Small intestine (tissue), 7 donors: ENCODE measurements at regions not wholly inside any gene's neighbourhood (a gene's known extent, or its start where the extent isn't known, plus 50 kb on each side); places are given as distances from the start of the nearest gene placed in this dataset.
"Not testable (repeated sequence)": the region's sequence is repeated elsewhere in the genome, so short reads cannot be mapped to it uniquely, and the experiment has no call there.

ENCODE experiments used
- DNase-seq, 2 donors: peaks; one replicate each; pipeline versions ENCODE4 v3.0.0 to v3.0.0-alpha.2; 2013
- FAIRE-seq: peaks from 2 replicates; lab custom pipeline; 2012; peaks lifted over from hg19 to GRCh38; lab: Jason Lieb, UNC
- H3K27ac ChIP-seq, 3 donors: one replicate each; pipeline ENCODE4 v1.5.1; 2013; ENCODE audit warnings: low read length in 2 of 3, mild to moderate bottlenecking in 2 of 3, control low read depth in 1 of 3, inconsistent platforms in 1 of 3, low read depth in 1 of 3, moderate library complexity in 1 of 3
- H3K27me3 ChIP-seq, 3 donors: one replicate each; pipeline ENCODE4 v1.6.1; 2013; ENCODE audit warnings: low read length in 3 of 3, inconsistent platforms in 1 of 3; ENCODE audit not compliant: control insufficient read depth in 3 of 3, insufficient read depth in 3 of 3
- H3K36me3 ChIP-seq, 3 donors: one replicate each; pipeline ENCODE4 v1.6.1; 2013; ENCODE audit warnings: low read length in 3 of 3, inconsistent platforms in 1 of 3, low read depth in 1 of 3, mild to moderate bottlenecking in 1 of 3, moderate library complexity in 1 of 3; ENCODE audit not compliant: control insufficient read depth in 3 of 3, insufficient read depth in 2 of 3
- H3K4me1 ChIP-seq, 3 donors: one replicate each; pipeline ENCODE4 v1.6.1; 2013; ENCODE audit warnings: low read length in 2 of 3, inconsistent platforms in 1 of 3, low read depth in 1 of 3, mild to moderate bottlenecking in 1 of 3, moderate library complexity in 1 of 3; ENCODE audit not compliant: control insufficient read depth in 3 of 3, insufficient read depth in 2 of 3
- H3K4me3 ChIP-seq, 3 donors: one replicate each; pipeline ENCODE4 v1.5.1; 2013; ENCODE audit warnings: low read length in 3 of 3, control low read depth in 1 of 3, inconsistent platforms in 1 of 3, low read depth in 1 of 3, mild to moderate bottlenecking in 1 of 3, moderate library complexity in 1 of 3
- H3K9me3 ChIP-seq, 2 donors: one replicate each; pipeline ENCODE4 v1.6.1; 2013; ENCODE audit warnings: low read depth in 1 of 2, low read length in 1 of 2; ENCODE audit not compliant: control insufficient read depth in 2 of 2, insufficient read depth in 1 of 2
- WGBS, 3 donors: extraction: QIAGEN DNeasy Blood & Tissue Kit; methylation state at CpG; one replicate each; pipeline ENCODE4 v1.1.7; 2013; 5-methylcytosine and 5-hydroxymethylcytosine counted together
- donor health status: healthy with polysubstance abuse.
- donor health status: control.
- donor health status: control.
- donor health status: Bipolar disorder and iron deficiency.
- donor health status: healthy.

DNA sequence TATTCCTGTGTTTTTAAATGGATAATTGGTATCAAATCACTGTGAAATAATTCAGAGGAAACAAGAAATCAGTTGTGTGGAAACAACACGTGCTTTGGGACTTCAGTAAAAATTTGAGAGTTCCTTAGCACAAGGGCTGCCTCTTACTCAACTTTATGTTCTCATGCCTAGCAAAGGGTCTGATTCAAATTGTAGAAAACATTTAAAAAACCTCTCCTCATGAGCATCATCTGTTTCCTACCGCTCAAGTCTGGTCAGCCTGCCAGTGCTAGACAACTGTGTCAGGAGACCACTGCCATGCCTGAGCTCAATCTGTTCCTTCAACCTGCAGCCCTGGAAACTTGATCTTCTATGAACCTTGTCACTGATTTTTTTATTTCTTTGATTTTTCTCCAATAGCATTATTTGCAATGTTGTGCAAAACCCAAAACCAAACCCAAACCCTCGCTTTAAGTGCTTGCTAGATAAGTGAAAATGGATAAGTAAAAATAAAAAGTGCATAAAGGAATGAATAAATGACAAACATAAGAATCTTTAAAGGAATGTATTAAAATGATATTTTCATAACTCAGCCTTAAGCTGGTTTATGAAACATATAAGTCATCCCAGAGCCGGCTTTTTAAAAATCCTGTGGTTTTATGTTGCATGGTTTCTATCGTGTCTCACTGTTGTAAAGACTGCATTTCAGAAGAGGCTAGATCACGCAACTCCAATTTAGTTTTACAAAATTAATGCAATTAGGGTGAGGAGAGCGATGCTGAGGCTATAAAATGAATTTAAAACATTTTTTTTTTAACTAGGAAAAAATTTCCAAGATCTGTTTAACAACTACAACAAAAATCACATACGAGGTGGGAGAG is 361.2 kb upstream of the PDE3A start:
- H3K27me3 ChIP-seq = no peaks in the 10 kb centered on the region
- no peaks in the 10 kb centered on the region for H3K36me3 ChIP-seq
- no peak for FAIRE-seq
- DNase-seq = no peak
- no peaks in the 10 kb centered on the region for H3K9me3 ChIP-seq
- WGBS, 3 donors = 81 to 88% (median 87%) methylated on average over 8 of the region's 8 CpGs
- H3K4me1 ChIP-seq = no peaks in the 10 kb centered on the region
- H3K4me3 ChIP-seq = no peak overlapping the region
- no peak overlapping the region for H3K27ac ChIP-seq

DNA sequence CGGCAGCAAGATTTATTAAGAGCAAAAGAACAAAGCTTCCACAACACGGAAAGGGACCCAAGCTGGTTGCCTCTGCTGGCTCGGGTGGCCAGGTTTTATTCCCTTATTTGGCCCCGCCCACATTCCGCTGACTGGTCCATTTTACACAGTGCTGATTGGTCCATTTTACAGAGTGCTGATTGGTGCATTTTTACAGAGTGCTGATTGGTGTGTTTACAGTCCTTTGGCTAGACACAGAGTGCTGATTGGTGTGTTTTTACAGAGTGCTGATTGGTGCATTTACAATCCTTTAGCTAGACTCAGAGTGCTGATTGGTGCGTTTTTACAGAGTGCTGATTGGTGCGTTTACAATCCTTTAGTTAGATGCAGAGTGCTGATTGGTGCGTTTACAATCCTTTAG is 358.4 kb upstream of the PDE3A start:
- H3K36me3 ChIP-seq, FAIRE-seq: not testable (repeated sequence)
- WGBS, 3 donors = 87 to 93% (median 91%) methylated on average over 8 of the region's 8 CpGs

DNA sequence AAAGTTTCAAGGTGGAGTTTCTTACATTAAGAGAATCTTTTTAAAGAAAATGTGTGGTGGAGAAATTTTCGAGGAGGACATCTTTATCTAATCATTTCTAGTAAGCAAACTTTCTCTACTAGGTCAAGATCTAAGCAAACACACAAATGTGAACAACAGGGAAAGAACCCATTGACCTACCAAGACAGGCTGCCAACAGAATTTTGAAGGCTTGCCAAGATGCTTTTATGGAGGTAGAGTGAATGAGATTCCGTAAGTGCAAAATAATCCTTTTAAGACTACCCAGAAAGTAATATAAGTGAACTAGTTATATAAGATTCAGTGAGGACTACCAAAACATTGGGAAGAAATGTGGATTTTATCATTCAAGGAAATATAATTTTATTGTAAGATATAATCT is 357.1 kb upstream of the PDE3A start:
- Histone ChIP-seq H3K4me3 (no peak overlapping the region), H3K27ac (no peak overlapping the region), H3K27me3 (no peaks in the 10 kb centered on the region), H3K36me3 (no peaks in the 10 kb centered on the region), H3K9me3 (no peaks in the 10 kb centered on the region), H3K4me1 (no peaks in the 10 kb centered on the region)
- peak in 1 of 2 donors; percentile 75 for DNase-seq
- no peak for FAIRE-seq
- 8 to 21% (median 16%) methylated on average over 2 of the region's 2 CpGs for WGBS, 3 donors

More for the DNA sequence above, 358.4 kb upstream of the PDE3A start:
- not testable (repeated sequence) for H3K4me3 ChIP-seq, H3K4me1 ChIP-seq, H3K9me3 ChIP-seq, H3K27me3 ChIP-seq, DNase-seq, H3K27ac ChIP-seq

DNA sequence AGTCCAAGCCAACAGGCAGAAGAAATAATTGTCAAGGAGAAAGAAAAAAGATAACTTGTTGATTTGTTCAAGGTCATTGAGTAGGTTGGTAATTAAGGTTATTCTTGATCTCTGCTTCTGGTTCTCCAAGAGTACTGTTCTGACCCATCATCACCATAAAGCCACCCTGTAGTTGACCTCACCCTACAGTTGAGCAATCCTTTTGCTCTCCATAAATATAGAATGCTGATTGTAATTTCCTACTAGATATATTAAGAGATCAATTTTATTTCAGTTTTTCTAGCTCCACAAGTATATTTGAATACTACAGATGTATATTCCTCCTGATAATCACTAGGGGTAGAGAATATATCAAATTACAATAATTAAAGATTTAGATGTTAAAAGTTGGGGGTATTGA is 350.5 kb upstream of the PDE3A start:
- H3K4me1 ChIP-seq = peaks cover 0 to 6% (median 0%) of the 10 kb centered on the region in 3 donors
- H3K27ac ChIP-seq = peak overlapping the region in 1 of 3 donors; percentile 71
- no peaks in the 10 kb centered on the region for H3K36me3 ChIP-seq
- H3K27me3 ChIP-seq = no peaks in the 10 kb centered on the region
- DNase-seq = peak; percentile 57 to 67
- H3K4me3 ChIP-seq = no peak overlapping the region
- no peak for FAIRE-seq
- H3K9me3 ChIP-seq = no peaks in the 10 kb centered on the region

DNA sequence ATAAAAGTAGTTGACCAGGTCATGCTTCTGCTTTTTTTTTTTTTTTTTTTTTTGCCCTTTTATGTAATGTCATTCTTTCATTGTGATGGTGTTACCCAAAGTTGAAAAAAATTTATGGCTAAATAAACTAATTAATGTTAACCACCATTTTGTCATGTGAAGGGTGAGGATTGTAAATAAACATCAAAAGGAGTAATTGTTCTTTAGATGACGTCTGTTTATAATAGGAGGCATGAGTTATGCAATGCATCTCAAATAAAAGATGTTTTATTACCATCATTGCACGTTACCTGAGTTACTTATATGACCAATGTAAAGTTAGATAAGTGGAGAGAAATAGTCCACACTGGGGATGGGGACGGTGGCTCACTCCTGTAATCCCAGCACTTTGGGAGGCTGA is 349.9 kb upstream of the PDE3A start:
- no peaks in the 10 kb centered on the region for H3K27me3 ChIP-seq
- H3K4me1 ChIP-seq = peaks cover 0 to 6% (median 0%) of the 10 kb centered on the region in 3 donors
- peak; percentile 85 to 93 for DNase-seq
- H3K27ac ChIP-seq = no peak overlapping the region
- H3K9me3 ChIP-seq = no peaks in the 10 kb centered on the region
- 3 to 42% (median 19%) methylated on average over 3 of the region's 3 CpGs for WGBS, 3 donors
- FAIRE-seq = no peak
- H3K36me3 ChIP-seq = no peaks in the 10 kb centered on the region
- no peak overlapping the region for H3K4me3 ChIP-seq

DNA sequence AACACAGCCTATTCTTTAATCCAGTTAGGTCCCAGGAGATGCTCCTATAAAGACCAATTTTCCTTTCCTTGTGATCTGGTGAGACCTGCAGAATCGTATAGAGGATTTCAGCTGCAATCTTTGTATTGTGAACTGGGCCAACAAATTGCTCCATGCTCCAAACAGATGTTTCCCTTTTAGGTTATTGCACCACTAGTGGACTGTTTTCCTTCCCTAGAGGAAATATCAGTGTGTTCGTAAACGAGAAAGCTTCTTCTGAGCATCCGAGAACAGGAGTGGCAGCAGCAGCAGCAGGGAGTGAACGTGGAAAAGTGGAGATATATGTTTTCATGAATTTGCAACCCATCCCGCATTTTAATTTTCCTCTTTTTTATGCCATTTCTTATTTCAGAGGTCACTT is 344.1 kb upstream of the PDE3A start:
- Histone ChIP-seq H3K27me3 (no peaks in the 10 kb centered on the region), H3K27ac (no peak overlapping the region), H3K9me3 (no peaks in the 10 kb centered on the region), H3K4me1 (no peaks in the 10 kb centered on the region), H3K36me3 (no peaks in the 10 kb centered on the region), H3K4me3 (no peak overlapping the region)
- FAIRE-seq (no peak), DNase-seq (no peak)
- WGBS, 3 donors = 63 to 85% (median 74%) methylated on average over 6 of the region's 6 CpGs

DNA sequence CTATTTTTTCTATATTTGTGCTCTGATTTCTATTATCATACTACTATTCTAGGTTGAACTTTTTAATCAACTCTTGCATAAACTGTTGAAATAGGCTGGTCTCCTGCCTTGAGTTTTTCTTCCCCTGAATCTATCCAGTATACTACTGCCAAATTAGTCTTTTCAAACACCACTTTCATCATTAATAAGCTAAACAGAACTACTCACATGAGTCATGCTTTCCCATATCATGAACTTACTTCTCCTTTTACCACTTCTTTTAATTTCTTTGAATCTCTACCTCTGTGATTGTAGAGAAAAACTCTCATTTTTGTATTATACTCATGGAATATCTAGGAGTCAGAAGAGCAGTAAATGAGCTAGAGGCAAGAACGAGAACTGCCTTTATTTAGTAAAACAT is 340.3 kb upstream of the PDE3A start:
- no peaks in the 10 kb centered on the region for H3K36me3 ChIP-seq
- no peaks in the 10 kb centered on the region for H3K4me1 ChIP-seq
- H3K27me3 ChIP-seq = no peaks in the 10 kb centered on the region
- 89 to 94% (median 91%) methylated on average over 1 of the region's 1 CpG for WGBS, 3 donors
- H3K9me3 ChIP-seq = no peaks in the 10 kb centered on the region
- no peak overlapping the region for H3K27ac ChIP-seq
- FAIRE-seq (no peak), DNase-seq (no peak)
- H3K4me3 ChIP-seq = no peak overlapping the region

- H3K27me3 ChIP-seq = no peaks in the 10 kb centered on the region
- no peak for FAIRE-seq
These were observed 337.5 kb upstream of the PDE3A start for GRCh38 chr12:20030826-20031225.

DNA sequence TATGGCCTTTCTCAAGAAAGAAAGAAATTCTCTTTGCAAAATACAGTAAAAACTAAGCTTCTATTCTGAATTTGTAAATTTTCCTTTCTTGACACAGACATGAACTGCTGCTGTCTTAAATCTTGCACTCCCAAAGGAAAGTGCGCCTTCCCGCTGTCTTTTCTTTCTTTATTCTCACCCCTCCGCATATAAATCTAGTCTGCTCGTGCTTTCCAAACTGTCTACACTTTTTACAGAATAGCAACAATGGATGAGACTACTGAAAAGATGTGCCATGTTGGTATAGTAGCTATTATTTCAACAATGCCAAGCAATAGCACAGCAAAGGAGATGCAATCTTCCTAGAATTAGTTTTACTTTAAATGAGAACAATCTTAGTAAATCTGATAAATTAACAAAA is 328.8 kb upstream of the PDE3A start:
- Histone ChIP-seq H3K27me3 (no peaks in the 10 kb centered on the region), H3K4me1 (no peaks in the 10 kb centered on the region), H3K27ac (no peak overlapping the region), H3K4me3 (no peak overlapping the region), H3K9me3 (no peaks in the 10 kb centered on the region), H3K36me3 (no peaks in the 10 kb centered on the region)
- 93 to 95% (median 93%) methylated on average over 4 of the region's 4 CpGs for WGBS, 3 donors
- no peak for FAIRE-seq
- DNase-seq = no peak

More at GRCh38 chr12:20030826-20031225, 337.5 kb upstream of the PDE3A start:
- Histone ChIP-seq H3K4me3 (no peak overlapping the region), H3K4me1 (no peaks in the 10 kb centered on the region), H3K36me3 (no peaks in the 10 kb centered on the region), H3K27ac (no peak overlapping the region), H3K9me3 (no peaks in the 10 kb centered on the region)
- 15 to 55% (median 15%) methylated on average over 1 of the region's 1 CpG for WGBS, 3 donors
- peak; percentile 22 to 54 for DNase-seq
